Activated naive CD8-positive, alpha-beta T cell treated with anti-CD3 and anti-CD28 coated beads, Interleukin-2, amount 50 U/mL, for 16 hours (primary cell): ENCODE measurements at regions not wholly inside any gene's neighbourhood (a gene's known extent, or its start where the extent isn't known, plus 50 kb on each side); places are given as distances from the start of the nearest gene placed in this dataset.
"Not testable (repeated sequence)": the region's sequence is repeated elsewhere in the genome, so short reads cannot be mapped to it uniquely, and the experiment has no call there.

Experiments used
- DNase-seq: peaks from one replicate; pipeline ENCODE4 v3.0.0-alpha.2; 2020; ENCODE audit warnings: low read depth, low spot score

DNA sequence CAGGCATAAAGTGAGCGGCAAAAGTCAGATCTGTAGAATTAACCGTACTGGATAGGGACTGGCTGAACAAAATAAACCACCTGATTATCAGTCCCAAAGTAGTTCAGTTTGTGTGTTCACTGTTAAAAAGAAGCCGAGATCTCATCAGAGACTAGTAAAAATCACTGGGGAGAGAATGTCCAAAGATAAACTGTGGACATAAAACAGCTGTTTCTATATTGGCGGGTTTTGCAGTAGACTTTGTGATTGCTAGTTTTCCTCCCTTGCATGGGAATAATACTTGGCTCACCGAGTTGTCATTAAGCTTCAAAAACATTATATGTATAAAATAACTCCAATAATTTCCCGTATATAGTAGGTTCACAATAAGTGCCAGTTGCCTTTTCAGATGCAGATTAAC is 114.2 kb upstream of the ID4 start:
- no peak for DNase-seq

DNA sequence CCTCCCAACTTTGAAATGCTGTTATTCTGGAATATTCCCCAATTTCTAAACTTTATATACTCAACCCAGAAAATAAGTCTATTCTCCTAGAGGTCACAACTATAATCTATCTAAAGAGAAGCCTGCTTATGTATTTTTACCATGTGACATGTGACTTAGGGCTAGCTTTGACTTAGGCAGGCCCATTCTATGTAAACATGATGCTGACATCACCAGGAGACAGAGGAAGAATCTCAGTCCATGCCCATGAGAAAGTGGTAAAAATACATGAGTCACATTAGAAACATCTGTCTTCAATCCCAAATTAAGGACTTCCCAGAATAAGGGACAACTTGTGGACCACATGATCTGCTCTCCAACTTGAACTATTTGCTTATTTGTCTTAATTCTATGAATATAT is 113.6 kb upstream of the ID4 start:
- no peak for DNase-seq

DNA sequence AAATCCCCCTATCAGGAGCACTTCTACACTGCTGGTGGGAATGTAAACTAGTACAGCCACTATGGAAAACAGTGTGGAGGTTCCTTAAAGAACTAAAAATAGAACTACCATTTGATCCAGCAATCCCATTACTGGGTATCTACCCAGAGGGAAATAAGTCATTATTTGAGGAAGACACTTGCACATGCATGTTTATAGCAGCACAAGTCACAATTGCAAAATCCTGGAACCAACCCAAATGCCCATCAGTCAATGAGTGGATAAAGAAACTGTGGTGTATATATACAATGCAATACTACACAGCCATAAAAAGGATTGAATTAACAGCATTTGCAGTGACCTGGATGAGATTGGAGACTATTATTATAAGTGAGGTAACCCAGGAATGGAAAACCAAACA is 111.7 kb upstream of the ID4 start:
- DNase-seq = not testable (repeated sequence)

DNA sequence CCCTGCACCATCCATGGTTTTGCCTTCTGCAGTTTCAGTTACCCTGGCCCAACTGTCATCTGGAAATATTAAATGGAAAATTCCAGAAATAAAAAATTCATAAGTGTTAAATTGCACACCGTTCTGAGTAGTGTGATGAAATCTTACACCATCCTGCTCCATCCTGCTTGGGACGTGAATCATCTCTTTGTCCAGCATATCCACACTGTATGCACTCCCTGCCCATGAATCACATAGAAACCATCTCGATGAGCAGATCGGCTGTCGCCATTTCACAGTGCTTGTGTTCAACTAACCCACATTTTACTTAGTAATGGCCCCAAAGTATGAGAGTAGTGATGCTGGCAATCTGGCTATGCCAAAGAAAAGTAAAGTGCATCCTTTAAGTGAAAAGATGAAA is 105.9 kb upstream of the ID4 start:
- DNase-seq = no peak

DNA sequence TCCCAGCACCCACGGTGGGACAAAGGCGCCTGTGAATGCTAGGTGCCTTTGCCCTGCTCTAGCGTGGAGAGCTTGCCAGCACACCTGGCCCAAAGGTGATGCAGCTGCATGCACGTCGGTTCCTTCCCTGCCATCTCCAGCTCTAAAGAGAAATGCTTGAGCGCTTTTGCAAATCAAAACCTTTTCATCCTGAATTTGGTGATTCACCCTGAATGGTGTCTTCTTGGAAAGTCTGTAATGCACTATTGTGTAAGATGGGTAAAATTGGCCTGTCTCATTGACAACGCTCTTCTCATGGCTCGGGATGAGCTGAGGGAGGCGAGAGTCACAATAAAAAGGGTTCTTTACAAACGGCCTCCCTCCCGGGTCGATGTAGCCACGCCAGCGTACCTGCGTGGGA is 103.1 kb upstream of the ID4 start:
- no peak for DNase-seq

DNA sequence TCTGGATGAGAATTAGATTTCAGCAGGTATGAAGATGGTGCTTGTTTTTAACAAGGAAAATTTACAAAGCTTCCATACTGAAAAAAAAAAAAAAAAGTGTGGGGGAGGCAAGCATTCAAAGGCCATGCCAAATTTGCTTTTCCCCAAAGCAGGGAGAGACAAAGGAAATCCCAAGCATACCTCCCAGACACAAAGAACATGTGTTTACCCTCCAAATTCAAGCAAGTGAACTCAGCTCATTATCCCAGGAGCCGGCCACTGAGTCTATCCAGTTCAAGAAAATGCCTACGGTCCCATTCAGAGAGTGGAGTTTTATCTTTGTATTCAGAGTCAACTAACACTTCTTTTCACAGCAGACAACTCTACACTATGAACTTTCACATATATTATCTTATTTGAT is 102.7 kb upstream of the ID4 start:
- DNase-seq = no peak

DNA sequence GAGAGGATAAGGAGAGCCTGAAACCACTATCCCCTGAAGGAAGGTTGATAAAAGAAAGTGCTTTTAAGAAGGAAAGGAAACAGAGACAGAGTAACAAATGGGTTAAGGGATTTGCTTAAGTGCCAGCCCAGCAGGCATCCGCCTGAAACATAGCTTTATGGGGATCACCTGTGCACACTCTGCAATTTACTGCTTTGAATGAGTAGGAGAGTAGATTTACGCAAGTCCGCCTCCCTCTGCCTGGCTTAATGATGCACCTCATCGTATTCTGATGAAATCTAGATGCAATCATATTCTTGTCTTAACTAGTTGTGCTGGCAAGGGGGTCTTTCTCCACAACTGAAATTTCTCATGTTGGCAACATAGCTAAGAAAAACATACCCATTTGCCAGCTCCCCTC is 101.1 kb upstream of the ID4 start:
- no peak for DNase-seq

DNA sequence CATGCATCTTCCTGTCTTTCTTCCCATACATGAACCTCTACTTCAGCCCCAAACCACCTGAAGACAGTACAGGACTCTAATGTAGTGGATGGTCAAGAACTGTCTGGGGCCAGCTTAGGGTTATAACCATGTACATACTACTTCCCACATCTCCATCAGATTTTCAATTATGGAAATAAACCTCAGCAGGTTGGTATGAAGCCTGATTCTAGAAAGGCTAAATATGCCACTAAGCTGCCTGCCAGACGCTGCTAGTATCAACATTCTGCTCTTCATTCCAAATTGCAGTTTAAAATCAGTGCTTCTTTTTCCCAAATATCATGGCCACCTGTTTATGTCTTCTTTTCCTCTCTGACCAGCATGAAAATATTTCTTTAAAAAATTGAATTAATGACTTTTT is 99.2 kb upstream of the ID4 start:
- DNase-seq = no peak

DNA sequence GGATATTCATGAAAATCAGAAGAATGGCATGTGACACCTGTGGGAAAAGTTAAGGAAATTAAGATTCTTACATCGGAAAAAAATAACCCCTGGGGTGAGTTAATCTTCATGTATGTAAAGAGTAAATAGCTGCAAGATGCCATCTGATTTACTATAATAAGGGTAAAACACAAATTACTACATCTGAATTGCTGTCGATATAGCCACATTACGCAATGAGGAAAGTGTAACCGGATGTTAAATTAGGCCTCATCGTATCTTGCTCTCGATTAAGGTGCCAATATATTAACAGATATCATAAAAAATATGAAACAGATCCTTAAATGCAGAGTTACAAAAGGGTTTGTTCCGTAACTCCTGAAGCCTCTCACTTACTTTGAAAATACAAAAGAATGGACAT is 87.4 kb upstream of the ID4 start:
- no peak for DNase-seq

DNA sequence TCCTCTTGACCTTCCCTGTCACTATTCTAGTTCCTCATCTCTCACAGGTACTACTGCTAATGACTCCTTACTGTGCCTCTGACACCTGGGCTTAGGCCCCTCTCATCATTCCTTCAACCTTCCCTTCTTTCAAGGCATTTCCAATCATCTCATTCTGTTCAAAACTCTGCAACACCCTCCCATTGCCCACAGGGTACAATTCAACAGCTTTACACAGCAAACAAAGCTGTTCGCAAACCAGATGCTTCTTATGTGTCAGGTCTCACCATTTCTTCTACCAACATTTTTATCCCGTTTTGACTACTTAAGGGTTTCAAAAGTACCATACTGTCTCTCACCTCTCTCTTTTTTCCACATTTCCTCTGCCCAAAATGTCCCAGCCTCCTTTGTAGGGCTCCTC is 84.4 kb upstream of the ID4 start:
- no peak for DNase-seq

DNA sequence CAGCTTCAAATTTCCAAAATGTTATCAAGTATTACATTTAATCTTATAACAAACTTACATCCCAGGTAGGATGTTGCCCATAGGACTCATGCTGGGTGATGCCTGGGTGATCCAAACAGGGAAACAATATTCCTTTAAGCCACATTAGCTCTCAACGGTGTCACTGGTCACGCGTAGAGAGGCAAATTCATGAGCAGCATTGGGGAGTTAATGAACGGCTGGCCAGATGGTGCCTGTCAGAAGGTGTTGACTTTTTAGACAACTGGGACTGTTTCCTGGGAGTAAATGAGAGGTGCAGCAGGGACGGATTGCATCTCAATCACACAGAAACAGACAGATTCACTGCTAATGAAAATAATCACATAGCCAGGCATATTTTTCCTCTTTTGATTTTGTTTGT is 83.3 kb upstream of the ID4 start:
- no peak for DNase-seq

DNA sequence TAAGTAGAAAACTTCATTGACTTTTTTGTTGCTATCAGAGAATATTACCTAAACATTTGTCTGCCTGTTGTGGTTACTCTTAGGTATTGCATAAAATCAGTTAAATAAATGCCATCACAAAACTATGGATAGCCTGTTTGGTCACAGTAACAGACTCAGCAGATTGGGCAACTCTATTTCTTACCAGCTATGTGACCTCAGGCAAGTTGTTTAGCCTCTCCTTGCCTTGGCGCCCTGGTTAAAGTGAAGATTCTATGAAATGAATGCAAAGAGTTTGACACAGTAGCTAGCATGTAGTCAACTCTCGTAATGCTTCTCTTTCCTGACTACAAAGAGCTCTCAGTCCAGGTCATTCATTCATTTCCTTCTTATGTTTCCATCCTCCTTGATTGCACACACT is 82.5 kb upstream of the ID4 start:
- no peak for DNase-seq

DNA sequence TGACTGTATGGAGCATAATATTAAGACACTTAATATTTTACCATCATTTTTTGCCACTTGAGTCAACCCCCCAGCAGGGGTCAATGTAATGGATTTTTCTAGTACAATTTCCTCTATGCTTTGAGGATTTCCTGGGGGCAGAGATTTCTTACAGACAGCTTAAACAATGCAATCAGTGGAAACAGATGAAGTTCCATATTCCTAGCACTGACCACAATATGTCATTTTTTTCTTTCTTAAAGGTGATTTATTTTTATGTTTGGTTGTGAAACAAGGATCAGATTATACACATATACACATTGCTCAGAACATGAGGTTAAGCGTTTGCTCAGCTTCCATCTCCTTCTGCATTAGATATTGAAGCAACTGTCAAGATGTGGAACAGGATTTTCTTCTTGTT is 82.0 kb upstream of the ID4 start:
- no peak for DNase-seq

DNA sequence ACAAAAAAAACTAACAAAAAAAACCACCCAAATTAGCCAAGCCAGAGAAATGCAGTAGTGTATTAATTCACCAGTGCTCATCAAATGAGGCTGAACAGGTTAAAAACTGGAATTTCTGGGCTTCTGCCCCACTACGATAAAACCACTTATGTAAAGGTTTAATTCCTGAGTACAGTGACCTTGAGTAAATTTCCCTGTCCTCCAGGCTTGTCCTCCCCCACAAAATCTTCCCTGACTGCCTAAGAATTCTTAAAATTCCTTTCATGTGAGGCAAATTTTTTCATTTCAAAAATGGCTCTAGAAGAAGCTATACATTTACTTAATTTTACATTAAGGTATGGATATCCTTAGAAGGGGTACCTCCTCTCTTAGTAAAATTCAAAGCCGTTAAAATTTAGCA is 80.1 kb upstream of the ID4 start:
- no peak for DNase-seq

DNA sequence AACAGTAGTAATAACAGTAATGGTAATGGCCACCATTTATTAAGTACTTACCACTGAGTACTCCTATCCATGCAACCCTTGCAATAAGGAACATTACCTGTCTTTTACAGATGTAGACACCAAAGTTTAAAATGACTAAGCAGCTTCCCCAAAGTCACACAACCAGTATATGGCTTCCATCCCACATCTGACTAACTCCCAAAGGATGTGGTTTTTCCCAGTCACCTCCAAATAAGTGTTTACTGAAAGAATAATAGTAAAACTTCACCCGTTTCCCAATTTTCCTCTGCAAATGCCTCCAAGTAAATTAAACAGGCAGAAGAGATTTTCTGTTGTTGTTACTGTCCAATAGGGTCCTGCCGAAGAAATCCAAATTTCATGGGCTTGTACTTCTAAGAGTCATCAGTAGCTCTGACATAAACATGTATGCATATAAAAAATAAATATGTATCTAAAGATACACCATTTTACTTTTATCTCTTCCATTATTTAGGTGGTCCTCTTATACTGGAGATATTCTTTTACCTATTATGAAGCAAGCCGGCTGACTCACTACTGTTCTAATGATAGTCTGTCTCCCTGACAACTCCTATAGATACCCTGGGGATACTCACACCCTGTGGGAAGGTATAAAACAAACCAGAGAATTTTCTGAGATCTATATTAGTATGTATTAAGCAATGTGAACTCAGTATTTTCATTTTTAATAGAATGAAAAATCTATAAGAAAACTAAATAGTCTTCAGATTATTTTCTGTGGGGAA is 77.9 kb upstream of the ID4 start:
- DNase-seq = no peak

DNA sequence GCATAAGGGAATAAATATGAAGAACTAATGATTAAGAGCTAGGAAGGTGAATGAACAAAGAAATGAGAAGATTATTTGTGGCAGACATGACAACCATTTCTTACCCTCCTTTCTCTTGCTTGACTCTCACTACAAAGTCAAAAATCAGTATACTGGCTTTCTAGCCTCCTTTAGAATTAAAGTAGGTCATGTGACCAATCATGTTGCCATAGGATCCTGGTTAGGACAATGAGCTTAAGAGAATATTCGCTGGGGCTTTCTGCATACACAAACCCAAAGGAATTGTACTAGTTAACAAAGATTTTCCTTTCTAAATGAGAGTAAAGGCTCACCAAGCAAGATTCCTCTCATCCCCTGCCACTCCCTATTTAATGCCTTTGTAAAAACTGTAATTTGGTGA is 76.0 kb upstream of the ID4 start:
- no peak for DNase-seq

DNA sequence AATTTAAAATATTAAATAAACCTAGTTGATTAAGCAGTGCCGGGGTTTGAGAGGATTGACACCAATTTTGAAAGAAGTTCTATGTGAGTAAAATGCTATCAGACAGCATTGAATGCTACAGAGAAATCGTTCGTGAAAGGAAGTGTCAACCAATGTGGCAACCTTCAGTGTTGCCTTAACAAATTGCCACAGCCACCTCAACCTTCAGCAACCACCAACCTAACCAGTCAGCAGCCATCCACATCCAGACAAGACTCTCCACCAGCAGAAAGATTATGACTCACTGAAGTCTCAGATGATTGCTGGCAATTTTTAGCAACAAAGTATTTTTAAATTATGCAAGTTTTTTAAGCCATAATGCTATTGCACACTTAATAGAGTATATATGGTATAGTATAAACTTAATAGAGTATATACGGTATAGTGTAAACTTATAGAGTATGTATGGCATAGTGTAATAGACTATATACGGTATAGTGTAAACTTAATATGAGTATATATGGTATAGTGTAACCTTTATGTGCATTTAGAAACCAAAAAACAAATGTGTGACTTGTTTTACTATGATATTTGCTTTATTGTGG is 65.3 kb upstream of the ID4 start:
- DNase-seq = no peak

DNA sequence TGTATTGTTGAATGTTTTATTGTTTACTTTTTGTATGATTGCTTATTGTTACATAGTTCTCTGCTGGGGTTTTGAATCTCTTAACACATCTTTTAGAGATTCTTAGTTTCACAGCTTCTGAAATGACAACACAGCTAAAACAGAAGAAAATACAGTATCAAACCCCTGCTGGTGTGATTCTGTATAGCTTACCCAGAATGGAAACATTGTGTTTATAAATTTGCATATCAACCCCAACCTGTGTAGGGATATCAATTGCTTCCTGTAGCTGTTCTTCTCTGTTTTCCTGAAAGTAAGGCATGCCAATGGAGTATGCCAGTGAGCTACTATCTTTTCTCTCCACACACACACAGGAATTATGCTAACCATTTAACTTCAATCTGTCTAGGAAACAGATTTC is 64.3 kb upstream of the ID4 start:
- no peak for DNase-seq

DNA sequence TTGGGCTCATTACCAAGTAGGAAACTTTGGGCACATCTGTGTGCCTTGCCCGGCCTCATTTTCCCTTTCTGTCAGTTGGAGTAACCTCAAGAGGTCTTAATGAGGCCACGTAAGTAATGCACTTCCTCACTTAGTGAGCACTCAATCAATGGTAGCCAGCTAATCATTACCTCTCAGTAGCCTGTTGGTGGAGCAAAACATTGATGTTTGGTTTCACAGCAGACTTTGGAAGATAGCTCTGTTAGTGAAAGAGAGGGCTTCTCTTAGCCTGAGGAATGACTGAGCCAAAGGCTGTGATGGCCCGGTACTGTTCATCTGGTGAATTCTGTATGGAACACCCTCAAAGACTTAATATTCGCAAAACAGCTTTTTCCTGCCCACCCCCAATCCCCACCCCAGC is 55.9 kb upstream of the ID4 start:
- DNase-seq = no peak

DNA sequence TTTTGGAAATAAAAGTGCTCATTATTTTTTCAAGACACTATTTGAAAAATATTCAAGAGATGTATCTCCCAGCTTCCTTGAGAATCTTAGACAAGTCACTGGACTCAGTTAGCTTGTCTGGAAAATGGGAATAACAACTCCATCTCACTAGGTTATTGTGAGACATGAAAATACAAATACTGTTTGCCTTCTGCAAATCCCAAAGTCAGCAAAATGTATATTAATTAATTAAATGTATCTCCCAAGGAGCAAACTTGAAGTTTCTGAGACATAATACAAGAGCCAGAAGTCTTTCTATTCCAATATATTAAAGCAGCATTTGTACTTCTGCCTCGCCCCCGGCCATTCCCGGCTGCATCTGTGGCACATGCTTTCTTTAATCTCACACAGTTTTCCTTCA is 54.6 kb upstream of the ID4 start:
- no peak for DNase-seq
